ENCODE measurements at regions not wholly inside any gene's neighbourhood (a gene's known extent, or its start where the extent isn't known, plus 50 kb on each side); places are given as distances from the start of the nearest gene placed in this dataset.

GRCh38 chr6:90846824-90847223 is 260.0 kb upstream of the MAP3K7 start:
- no peak for DNase-seq
- Histone ChIP-seq H3K79me2 (ENCODE audit: insufficient read depth, low read length) (no peaks in the 10 kb centered on the region), H3K4me3 (replicated peaks in 1 of 3; ENCODE audit: low read depth in 2 of 3, low read length in 3 of 3) (no peak overlapping the region), H3K4me2 (replicated peaks; ENCODE audit: extremely low read depth, low read length, poor library complexity, severe bottlenecking) (no peak overlapping the region), H3K9ac (ENCODE audit: insufficient read depth, low read length, poor library complexity, severe bottlenecking) (no peak overlapping the region), H3K27me3 (ENCODE audit: control insufficient read depth in 2 of 2, insufficient read depth in 2 of 2, low read length in 2 of 2) (no peaks in the 10 kb centered on the region), H2AFZ (ENCODE audit: insufficient read depth, low read depth, low read length, poor library complexity, severe bottlenecking) (no peak overlapping the region), H3K9me3 (replicated peaks in 1 of 2; ENCODE audit: control insufficient read depth in 1 of 2, insufficient read depth in 1 of 2, low read length in 2 of 2) (no peaks in the 10 kb centered on the region), H4K20me1 (ENCODE audit: insufficient read depth, low read length) (no peaks in the 10 kb centered on the region), H3K27ac (ENCODE audit: low read depth in 1 of 2, low read length in 2 of 2) (no peak overlapping the region), H3K4me1 (ENCODE audit: control insufficient read depth in 1 of 2, insufficient read depth in 2 of 2, low read length in 2 of 2) (no peaks in the 10 kb centered on the region), H3K36me3 (replicated peaks in 1 of 2; ENCODE audit: control insufficient read depth in 1 of 2, insufficient read depth in 2 of 2, low read length in 2 of 2) (no peaks in the 10 kb centered on the region)
- H3K36me3 Mint-ChIP-seq: no peaks in the 10 kb centered on the region
- H3K27ac Mint-ChIP-seq: no peak overlapping the region
- intact Hi-C loops (cut with micrococcal nuclease): no loop called here
- no peaks in the 10 kb centered on the region for H3K4me1 Mint-ChIP-seq
- H3K4me3 Mint-ChIP-seq: no peak overlapping the region
- no peaks in the 10 kb centered on the region for H3K27me3 Mint-ChIP-seq (ENCODE audit: low read depth in 3 of 3)
- TF ChIP-seq CTCF (IDR thresholded peaks at IDR 0.05): no peak
- peaks cover 0 to 2% (median 0%) of the 10 kb centered on the region in 7 donors for H3K9me3 Mint-ChIP-seq

GRCh38 chr6:90835596-90836212 is 248.8 kb upstream of the MAP3K7 start:
- no peak overlapping the region for H3K4me3 ChIP-seq (replicated peaks in 1 of 3; ENCODE audit: low read depth in 2 of 3, low read length in 3 of 3)
- no peaks in the 10 kb centered on the region for H3K4me1 ChIP-seq (ENCODE audit: control insufficient read depth in 1 of 2, insufficient read depth in 2 of 2, low read length in 2 of 2)
- H3K27ac Mint-ChIP-seq: no peak overlapping the region
- no peaks in the 10 kb centered on the region for H3K36me3 ChIP-seq (replicated peaks in 1 of 2; ENCODE audit: control insufficient read depth in 1 of 2, insufficient read depth in 2 of 2, low read length in 2 of 2)
- no peak overlapping the region for H3K4me2 ChIP-seq (replicated peaks; ENCODE audit: extremely low read depth, low read length, poor library complexity, severe bottlenecking)
- no peak overlapping the region for H2AFZ ChIP-seq (ENCODE audit: insufficient read depth, low read depth, low read length, poor library complexity, severe bottlenecking)
- H4K20me1 ChIP-seq (ENCODE audit: insufficient read depth, low read length): no peaks in the 10 kb centered on the region
- H3K27ac ChIP-seq (ENCODE audit: low read depth in 1 of 2, low read length in 2 of 2): no peak overlapping the region
- no peaks in the 10 kb centered on the region for H3K79me2 ChIP-seq (ENCODE audit: insufficient read depth, low read length)
- peaks cover 0 to 4% (median 2%) of the 10 kb centered on the region in 7 donors for H3K9me3 Mint-ChIP-seq
- 95% methylated on average over 4 of the region's 6 CpGs for WGBS (ENCODE audit: insufficient coverage)
- DNase-seq: no peak
- no peak for TF ChIP-seq CTCF (IDR thresholded peaks at IDR 0.05)
- no peaks in the 10 kb centered on the region for H3K9me3 ChIP-seq (replicated peaks in 1 of 2; ENCODE audit: control insufficient read depth in 1 of 2, insufficient read depth in 1 of 2, low read length in 2 of 2)
- H3K27me3 Mint-ChIP-seq (ENCODE audit: low read depth in 3 of 3): peaks cover 0 to 1% (median 0%) of the 10 kb centered on the region in 3 donors
- intact Hi-C loops (cut with micrococcal nuclease): no loop called here
- H3K4me1 Mint-ChIP-seq: no peaks in the 10 kb centered on the region
- no peak overlapping the region for H3K4me3 Mint-ChIP-seq
- H3K9ac ChIP-seq (ENCODE audit: insufficient read depth, low read length, poor library complexity, severe bottlenecking): no peak overlapping the region
- H3K36me3 Mint-ChIP-seq: no peaks in the 10 kb centered on the region
- no peaks in the 10 kb centered on the region for H3K27me3 ChIP-seq (ENCODE audit: control insufficient read depth in 2 of 2, insufficient read depth in 2 of 2, low read length in 2 of 2)
